AG09309 (cell line): ENCODE measurements at regions not wholly inside any gene's neighbourhood (a gene's known extent, or its start where the extent isn't known, plus 50 kb on each side); places are given as distances from the start of the nearest gene placed in this dataset.

ENCODE experiments used
- DNase-seq: peaks from one replicate; pipeline ENCODE4 v3.0.0-alpha.2; 2010; ENCODE audit warnings: low read depth
- H3K4me3 ChIP-seq: 2 replicates; pipeline ENCODE4 v1.5.1; 2011; ENCODE audit warnings: mild to moderate bottlenecking, low read depth, low read length, moderate library complexity; ENCODE audit not compliant: control insufficient read depth
- CTCF ChIP-seq: IDR thresholded peaks from 2 replicates; pipeline ENCODE4 v1.5.1; 2011; ENCODE audit warnings: mild to moderate bottlenecking, low read depth, low read length, inconsistent platforms; ENCODE audit not compliant: insufficient read depth, control insufficient read depth; ENCODE audit errors: missing control alignments

GRCh38 chr7:70846208-70846607, 285.7 kb upstream of the GALNT17 start:
- DNase-seq, result no peak
- no peak overlapping the region for H3K4me3 ChIP-seq
- no peak for TF ChIP-seq CTCF

GRCh38 chr7:70849580-70850235, 282.2 kb upstream of the GALNT17 start:
- H3K4me3 ChIP-seq, result no peak overlapping the region
- TF ChIP-seq CTCF, result no peak
- DNase-seq, result no peak

GRCh38 chr7:70855373-70855772, 276.6 kb upstream of the GALNT17 start:
- no peak for TF ChIP-seq CTCF
- no peak for DNase-seq
- H3K4me3 ChIP-seq, result no peak overlapping the region

GRCh38 chr7:70856901-70857630, 274.9 kb upstream of the GALNT17 start:
- DNase-seq, result no peak
- TF ChIP-seq CTCF, result peak; percentile 84

GRCh38 chr7:70857793-70858545, 274.0 kb upstream of the GALNT17 start:
- no peak for DNase-seq
- no peak overlapping the region for H3K4me3 ChIP-seq
- TF ChIP-seq CTCF, result no peak

More at GRCh38 chr7:70856901-70857630, 274.9 kb upstream of the GALNT17 start:
- H3K4me3 ChIP-seq, result no peak overlapping the region

- no peak for DNase-seq
- TF ChIP-seq CTCF, result no peak
Observed at GRCh38 chr7:70867513-70867912, 264.4 kb upstream of the GALNT17 start.

More at GRCh38 chr7:70867513-70867912, 264.4 kb upstream of the GALNT17 start:
- no peak overlapping the region for H3K4me3 ChIP-seq
